GM19324 (cell line): ENCODE measurements at regions not wholly inside any gene's neighbourhood (a gene's known extent, or its start where the extent isn't known, plus 50 kb on each side); places are given as distances from the start of the nearest gene placed in this dataset.
"Not testable (repeated sequence)": the region's sequence is repeated elsewhere in the genome, so short reads cannot be mapped to it uniquely, and the experiment has no call there.

Experiments used
- ATAC-seq: cut with Tn5 transposase; IDR thresholded peaks from one replicate; pipeline ENCODE4 v1.9.1; 2021; ENCODE audit warnings: mild to moderate bottlenecking, moderate library complexity; ENCODE audit not compliant: unreplicated experiment, low FRiP score

DNA sequence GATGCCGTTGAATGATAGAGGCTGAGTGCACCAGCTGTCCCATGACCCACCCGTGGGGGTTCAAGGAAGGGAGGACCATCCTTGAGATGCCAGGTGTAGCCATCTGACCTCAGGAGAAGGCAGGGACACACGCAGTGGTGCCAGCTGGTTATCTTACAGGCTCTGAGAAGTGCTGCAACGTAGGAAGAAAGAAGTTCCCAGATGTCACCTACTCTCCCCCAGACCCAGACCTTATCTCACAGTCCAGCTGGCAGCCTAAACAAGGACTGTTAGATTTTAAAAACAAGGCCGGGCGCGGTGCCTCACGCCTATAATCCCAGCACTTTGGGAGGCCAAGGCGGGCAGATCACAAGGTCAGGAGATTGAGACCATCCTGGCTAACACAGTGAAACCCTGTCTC, 1307.6 kb downstream of the TBC1D22A start:
- ATAC-seq: no peak

- no peak for ATAC-seq
These were observed 1306.8 kb downstream of the TBC1D22A start for GRCh38 chr22:48069256-48069655.

DNA sequence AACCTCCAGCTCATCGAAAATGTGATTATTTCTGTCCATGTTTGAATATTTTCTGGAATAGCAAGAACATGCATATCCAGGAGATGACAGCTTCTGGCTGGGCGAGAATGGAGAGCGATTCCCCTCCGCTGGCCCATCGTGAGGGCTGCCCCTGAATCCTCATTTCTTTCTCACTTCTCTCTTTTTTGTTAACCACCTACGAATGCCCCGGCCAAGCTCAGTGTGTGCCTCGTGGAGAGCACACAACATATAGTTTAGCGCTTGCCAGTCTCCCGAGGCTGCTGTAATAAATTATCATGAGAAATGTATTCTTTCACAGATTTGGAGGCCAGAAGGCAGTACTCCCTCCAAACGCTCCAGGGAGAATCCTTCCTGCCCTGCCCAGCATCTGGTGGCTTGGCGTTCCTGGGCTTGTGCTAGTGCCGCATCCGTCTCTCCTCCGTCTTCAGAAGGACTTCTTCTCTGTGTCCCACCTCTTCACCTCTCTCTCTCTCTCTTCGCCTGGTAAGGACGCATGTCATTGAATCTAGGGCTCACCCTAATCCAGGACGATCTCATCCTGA, 1306.0 kb downstream of the TBC1D22A start:
- no peak for ATAC-seq

DNA sequence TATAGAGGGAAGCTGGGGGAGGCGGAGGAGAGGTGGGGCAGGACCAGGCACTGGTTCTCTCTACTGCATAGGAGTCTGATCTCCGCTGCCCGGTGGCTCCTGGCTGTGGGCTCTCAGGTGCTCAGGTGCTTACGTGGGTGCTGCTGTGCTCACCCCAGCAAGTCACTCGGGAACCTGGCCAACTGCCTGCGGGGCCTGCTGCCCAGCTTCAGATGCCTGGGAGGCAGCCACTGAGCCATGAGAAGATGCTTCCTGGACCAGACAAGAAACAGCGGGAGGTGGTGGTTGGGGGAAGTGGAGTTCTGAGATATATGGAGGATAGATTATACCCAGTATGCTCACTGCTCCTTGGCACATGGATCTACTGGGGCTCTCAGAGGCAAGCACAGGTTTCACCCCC, 1303.4 kb downstream of the TBC1D22A start:
- no peak for ATAC-seq

- ATAC-seq: no peak
These were observed 1299.3 kb downstream of the TBC1D22A start for GRCh38 chr22:48061726-48062125.

GRCh38 chr22:48060266-48060665, 1297.8 kb downstream of the TBC1D22A start:
- ATAC-seq: no peak

- not testable (repeated sequence) for ATAC-seq
These were observed 1297.1 kb downstream of the TBC1D22A start for GRCh38 chr22:48059521-48059920.

DNA sequence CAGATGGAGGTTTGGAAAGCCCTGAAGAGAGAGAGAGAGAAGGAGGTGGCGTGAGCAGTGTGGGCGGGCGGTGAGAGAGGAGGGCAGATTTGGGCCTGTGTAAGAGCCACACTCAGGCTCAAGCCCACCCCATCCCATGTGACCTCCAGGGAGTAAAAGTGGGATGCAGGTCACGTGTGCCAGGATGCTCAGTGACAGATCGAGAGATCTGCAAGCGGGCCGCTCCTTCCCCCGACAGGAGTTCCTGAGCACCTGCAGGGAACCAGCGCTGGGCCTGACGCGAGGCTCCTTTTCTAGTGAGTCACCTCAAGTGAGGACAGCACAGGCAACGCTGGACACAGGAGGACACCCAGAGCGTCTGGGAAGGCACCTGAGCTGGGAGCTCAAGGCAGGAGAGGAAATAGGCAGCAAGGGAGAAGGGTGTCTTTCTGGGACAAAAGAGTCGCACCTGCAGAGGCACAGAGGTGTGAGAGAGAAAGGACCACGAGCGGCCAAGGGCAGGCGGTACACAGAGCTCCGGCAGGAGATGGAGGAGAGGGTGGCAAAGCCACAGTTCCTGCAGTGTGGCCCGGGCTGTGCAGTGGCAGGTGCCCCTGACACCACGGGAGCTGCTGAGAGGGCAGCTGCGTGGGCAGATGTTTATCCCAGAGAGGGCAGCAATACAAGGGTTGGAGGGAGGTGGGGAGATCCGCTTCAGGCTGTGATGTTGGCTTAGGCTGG, 1294.8 kb downstream of the TBC1D22A start:
- ATAC-seq: no peak

DNA sequence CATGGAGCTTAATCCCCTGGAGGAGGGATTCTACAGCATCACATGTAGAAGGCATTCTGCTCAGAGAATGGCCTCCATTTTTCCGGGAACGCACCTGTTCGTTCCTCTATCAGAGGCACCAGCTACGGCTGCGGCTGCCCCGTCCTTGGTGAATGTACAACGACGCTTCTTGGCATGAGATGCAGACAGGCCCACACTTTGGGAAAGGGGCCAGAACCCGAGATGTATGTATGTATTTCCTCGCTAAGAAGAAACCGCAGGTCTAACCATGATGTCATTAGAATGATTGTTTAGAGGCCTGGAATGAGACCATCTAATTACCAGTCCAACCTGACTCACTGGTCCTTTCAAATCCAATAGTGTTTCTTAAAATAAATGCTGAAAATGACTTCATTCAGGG, 1293.4 kb downstream of the TBC1D22A start:
- no peak for ATAC-seq

DNA sequence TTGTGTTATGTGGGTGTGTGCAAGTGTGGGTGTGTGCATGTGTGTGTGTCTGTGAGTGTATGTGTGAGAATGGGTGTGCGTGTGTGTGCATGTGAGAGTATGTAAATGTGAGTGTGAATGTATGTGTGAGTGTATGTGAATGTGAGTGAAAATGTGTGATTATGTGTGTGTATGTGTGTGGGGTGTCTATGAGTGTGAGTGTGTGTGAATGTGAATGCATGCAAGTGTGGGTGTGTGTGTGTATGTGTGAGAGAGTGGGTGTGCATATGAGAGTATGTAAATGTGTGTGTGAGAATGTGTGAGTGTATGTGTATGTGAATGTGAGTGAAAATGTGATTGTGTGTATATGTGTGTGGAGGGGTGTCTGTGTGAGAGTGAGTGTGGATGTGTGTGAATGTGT, 1292.7 kb downstream of the TBC1D22A start:
- no peak for ATAC-seq

DNA sequence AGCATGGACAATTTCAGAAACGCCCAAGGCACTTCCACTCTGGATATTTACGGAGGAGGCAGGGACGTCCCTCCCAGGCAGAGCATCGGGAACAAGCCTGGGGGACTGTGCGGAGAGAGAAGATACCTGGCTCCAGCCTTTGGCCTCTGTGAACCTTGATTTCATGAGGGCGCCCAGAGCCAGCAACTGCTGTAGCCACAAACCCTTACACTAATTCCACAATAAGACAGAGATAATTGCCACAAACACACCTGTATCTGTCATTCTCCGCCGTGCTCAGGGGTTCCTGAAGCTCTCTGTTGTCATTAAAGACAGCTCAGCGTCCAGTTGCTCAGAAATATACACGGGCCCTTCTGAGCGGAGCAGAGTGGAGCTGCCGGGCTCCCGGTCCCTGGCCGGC, 1292.1 kb downstream of the TBC1D22A start:
- ATAC-seq: no peak

DNA sequence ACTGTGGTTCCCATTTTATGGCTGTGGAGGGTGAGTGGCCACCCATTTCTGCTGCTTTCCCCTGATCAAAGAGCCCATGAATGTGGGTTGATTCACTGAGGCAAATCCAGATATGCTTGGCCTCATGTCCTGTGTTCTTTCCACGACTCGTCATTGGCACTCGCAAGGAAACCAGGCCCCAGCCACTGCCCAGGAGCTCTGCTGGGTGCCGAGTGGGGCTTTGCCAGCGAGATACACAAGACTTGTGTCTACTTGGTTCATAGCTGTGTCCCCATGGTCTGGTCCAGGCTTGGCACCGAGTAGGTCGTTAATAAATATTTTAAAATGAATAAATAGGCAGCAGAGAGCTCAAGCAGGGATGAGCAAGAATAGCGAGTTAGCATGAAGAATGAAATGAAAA, 1291.5 kb downstream of the TBC1D22A start:
- no peak for ATAC-seq

DNA sequence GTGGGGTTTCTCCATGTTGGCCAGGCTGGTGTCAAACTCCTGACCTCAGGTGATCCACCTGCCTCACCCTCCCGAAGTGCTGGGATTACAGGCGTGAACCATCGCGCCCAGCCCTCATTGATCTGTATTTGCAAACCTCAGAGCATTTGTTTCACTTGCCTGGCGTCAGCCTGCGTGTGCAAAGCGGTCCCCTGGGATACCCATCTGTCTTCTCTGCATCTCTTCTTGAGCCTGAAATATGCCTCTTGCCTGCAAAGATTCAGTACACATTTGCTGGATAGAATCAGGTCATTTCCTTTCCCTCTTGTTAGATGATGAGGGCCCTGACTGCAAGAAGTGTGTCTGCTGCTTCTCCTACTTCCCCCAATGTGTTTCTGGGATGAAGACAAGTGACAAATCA, 1291.0 kb downstream of the TBC1D22A start:
- ATAC-seq: no peak

DNA sequence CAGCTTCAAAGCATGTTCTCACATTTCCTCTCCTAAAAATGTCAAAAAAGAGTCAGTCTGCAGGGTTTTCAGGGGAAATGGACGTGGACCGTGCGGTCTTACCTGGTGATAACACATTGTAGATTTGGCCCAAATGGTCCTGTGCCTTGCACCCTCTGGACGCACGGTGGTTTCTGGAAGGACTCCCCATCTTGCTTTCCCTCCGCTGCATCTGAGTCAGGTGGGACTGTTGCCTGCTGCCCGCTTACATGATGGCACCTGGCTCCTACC, 1290.1 kb downstream of the TBC1D22A start:
- ATAC-seq: no peak

- no peak for ATAC-seq
These were observed 1289.6 kb downstream of the TBC1D22A start for GRCh38 chr22:48051796-48052620.

DNA sequence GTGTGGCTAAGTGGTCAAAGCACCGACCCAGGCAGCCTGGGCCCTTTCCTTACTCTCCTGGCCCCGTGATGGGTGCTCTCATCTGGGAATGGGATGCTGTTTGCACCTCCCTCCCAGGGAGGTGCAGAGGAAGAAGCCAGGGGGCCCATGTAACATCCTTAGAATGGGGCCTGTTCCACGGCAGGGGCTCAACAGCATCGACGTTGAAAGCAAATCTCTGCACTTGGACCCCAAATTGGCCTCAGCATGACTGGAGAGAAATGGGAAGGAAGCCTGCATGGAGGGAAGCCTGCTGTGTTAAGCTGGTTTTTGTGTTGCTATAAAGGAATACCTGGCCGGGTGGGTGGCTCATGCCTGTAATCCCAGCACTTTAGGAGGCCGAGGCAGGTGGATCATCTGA, 1288.4 kb downstream of the TBC1D22A start:
- ATAC-seq: no peak

GRCh38 chr22:48049116-48049515, 1286.7 kb downstream of the TBC1D22A start:
- no peak for ATAC-seq

DNA sequence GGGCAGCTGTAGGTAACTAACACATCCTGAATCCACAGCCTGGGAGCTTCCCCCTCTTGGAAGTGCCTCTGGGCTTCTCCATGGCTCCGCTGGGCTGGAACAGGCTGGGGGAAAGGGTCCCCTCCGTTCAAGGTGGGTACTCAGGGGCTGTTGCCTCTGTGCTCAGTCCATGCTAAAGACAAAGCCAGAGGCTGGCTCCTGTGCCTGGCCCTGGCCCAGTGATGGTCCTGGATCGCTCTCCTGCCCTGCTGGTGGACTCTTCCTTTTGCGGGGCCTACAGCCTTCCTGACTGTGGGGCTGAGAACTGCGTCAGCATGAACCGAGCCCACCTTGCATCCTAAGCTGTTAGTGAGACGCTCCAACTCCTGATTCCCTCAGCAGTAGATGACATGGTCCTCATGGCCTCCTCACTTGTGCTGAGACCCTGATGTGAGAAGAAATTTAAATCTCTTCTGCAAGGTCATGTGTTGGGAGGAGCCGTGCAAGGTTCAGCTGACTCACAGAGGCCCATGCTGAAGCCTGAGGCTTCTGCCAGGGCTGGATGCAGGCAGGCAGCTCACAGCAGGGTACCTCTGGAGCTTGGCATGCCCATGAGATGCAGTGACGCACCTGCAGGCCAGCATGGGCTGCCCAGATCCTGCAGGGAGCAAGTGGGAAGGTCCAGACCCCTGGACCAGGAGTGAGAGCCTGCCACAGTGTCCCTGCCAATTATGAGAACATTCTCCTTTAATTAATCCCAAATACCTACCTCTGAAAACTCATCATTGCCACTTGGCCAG, 1285.5 kb downstream of the TBC1D22A start:
- no peak for ATAC-seq

DNA sequence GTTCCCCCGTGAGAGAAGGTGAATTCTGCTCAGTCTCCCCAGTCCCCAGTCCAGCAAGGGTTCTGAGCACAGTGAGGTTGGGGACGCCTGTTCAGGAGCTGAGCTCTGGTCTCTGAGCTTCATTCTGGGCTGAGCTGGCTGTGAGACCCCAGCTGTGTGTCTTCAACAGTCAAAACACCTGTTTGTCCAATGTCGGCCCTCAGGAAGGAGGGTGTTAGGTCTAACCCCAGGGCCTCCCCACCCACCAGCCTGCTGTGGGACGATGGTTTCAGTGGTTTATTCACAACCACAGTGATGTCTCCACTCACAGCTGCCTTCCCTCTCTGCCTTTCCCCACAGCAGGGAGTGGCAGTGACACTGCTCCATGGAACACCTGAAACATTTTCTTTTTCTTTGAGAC, 1282.9 kb downstream of the TBC1D22A start:
- peak; percentile 76 for ATAC-seq

- no peak for ATAC-seq
These were observed 1282.1 kb downstream of the TBC1D22A start for GRCh38 chr22:48044487-48045060.

- no peak for ATAC-seq
These were observed 1281.1 kb downstream of the TBC1D22A start for GRCh38 chr22:48043581-48043980.
